ENCODE measurements at regions not wholly inside any gene's neighbourhood (a gene's known extent, or its start where the extent isn't known, plus 50 kb on each side); places are given as distances from the start of the nearest gene placed in this dataset.

DNA sequence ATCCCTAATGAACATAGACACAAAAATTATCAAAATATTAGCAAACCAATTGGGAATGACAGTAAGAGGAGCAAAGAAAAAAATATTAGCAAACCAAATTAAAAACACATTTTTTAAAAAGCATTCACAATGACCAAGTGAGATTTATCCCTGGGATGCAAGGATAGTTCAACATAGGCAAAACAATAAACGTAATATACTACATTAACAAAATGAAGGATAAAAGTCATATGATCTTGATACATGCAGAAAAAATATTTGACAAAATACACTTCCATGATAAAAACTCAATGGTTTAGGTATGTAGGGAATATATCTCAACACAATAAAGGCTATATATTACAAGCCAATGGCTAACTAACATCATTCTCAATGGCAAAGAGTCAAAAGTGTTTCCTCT, 83.3 kb downstream of the CRPPA start:
- WGBS: 100% methylated on average over 1 of the region's 1 CpG
- H3K36me3 ChIP-seq: no peaks in the 10 kb centered on the region

DNA sequence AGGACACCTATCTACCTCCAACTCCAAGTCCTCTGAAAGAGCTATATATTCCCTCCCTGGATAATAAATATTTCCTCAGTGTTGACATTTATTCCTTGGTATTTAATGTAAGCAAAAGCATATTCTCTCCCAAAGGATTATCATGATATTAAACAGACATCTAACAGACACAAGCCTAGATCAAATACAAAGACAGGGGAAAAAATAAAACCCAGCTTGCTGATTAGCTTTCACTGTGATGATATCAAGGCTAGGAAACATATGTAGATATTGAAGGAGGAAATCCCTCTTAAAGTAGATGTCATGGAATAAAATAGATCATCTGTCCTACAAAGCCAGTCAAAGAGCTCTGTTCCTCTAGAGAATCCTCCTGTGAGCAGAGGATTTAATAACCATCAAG, 95.2 kb downstream of the CRPPA start:
- H3K27ac ChIP-seq: no peak overlapping the region
- DNase-seq (ENCODE audit: low spot score): no peak
- no peak overlapping the region for H3K4me3 ChIP-seq
- H3K27me3 ChIP-seq (replicated peaks; ENCODE audit: insufficient read depth): no peaks in the 10 kb centered on the region
- intact Hi-C loops (cut with DNase I): no loop called here
- TF ChIP-seq, protein P1, sequence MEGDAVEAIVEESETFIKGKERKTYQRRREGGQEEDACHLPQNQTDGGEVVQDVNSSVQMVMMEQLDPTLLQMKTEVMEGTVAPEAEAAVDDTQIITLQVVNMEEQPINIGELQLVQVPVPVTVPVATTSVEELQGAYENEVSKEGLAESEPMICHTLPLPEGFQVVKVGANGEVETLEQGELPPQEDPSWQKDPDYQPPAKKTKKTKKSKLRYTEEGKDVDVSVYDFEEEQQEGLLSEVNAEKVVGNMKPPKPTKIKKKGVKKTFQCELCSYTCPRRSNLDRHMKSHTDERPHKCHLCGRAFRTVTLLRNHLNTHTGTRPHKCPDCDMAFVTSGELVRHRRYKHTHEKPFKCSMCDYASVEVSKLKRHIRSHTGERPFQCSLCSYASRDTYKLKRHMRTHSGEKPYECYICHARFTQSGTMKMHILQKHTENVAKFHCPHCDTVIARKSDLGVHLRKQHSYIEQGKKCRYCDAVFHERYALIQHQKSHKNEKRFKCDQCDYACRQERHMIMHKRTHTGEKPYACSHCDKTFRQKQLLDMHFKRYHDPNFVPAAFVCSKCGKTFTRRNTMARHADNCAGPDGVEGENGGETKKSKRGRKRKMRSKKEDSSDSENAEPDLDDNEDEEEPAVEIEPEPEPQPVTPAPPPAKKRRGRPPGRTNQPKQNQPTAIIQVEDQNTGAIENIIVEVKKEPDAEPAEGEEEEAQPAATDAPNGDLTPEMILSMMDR (IDR thresholded peaks at IDR 0.05): no peak
- no peak for TF ChIP-seq POLR2A (IDR thresholded peaks at IDR 0.05)
- no peak for TF ChIP-seq POLR2AphosphoS5 (IDR thresholded peaks at IDR 0.05)
- H3K9me3 ChIP-seq: no peaks in the 10 kb centered on the region
- H3K4me1 ChIP-seq (replicated peaks): no peaks in the 10 kb centered on the region
- no peaks in the 10 kb centered on the region for H3K36me3 ChIP-seq

More for the DNA sequence above, 83.3 kb downstream of the CRPPA start:
- Histone ChIP-seq H3K4me3 (no peak overlapping the region), H3K27ac (no peak overlapping the region), H3K27me3 (replicated peaks; ENCODE audit: insufficient read depth) (no peaks in the 10 kb centered on the region), H3K4me1 (replicated peaks) (no peaks in the 10 kb centered on the region), H3K9me3 (no peaks in the 10 kb centered on the region)
- DNase-seq (ENCODE audit: low spot score): no peak
- TF ChIP-seq POLR2AphosphoS5 (IDR thresholded peaks at IDR 0.05) (no peak), POLR2A (IDR thresholded peaks at IDR 0.05) (no peak)
- TF ChIP-seq, protein P1 (IDR thresholded peaks at IDR 0.05): no peak
- intact Hi-C loops (cut with DNase I): no loop called here

DNA sequence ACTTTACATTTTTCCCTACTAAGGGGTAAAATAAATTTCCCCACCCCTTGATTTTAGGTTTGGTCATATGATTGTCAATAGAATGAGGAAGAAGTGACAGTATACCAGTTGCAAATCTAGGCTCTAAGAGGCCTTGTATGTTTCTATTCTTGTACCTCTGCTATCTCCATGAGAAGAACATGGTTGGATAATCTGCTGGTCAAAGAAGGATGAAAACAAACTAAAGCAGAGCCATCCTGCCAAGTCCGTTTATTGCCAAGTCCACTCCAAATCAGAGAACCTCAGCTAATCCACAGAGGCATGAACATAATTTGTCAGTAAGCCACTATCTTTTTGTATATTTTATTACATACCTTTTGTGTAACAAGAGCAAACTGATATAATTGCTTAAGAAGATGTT, 98.0 kb downstream of the CRPPA start:
- H3K4me1 ChIP-seq (replicated peaks): no peaks in the 10 kb centered on the region
- no peak overlapping the region for H3K27ac ChIP-seq
- H3K4me3 ChIP-seq: no peak overlapping the region
- intact Hi-C loops (cut with DNase I): no loop called here
- TF ChIP-seq POLR2AphosphoS5 (IDR thresholded peaks at IDR 0.05) (no peak), POLR2A (IDR thresholded peaks at IDR 0.05) (no peak)
- TF ChIP-seq, protein P1 (IDR thresholded peaks at IDR 0.05): no peak
- no peaks in the 10 kb centered on the region for H3K27me3 ChIP-seq (replicated peaks; ENCODE audit: insufficient read depth)
- no peak for DNase-seq (ENCODE audit: low spot score)
- 79% methylated on average over 1 of the region's 1 CpG for WGBS
- H3K9me3 ChIP-seq: no peaks in the 10 kb centered on the region
- H3K36me3 ChIP-seq: no peaks in the 10 kb centered on the region

DNA sequence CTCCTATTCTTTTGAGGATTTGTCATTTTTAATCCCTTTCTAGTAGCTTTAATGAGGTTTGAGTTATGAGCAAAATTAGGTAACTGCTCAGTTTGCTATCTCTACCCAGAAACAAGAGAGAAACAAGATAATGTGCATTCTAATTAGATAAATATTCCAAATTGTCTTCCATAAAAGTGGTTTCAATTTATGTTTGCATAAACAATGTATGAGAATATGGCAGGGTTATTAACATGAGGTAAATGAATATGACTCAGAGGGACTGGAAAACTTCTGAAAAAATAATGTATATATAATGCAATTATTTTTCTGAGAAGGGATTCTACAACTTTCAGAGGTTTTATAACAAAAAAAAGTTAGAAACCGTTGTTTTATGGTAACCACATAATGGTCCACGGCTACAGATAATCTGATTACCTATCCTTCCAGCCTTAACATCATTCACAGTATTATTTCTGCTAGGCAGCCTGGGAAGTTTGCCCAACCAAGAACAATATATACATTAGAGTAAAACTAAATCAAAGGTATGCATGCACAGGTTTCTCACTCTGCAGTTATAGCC, 101.2 kb downstream of the CRPPA start:
- Histone ChIP-seq H3K27me3 (replicated peaks; ENCODE audit: insufficient read depth) (no peaks in the 10 kb centered on the region), H3K4me3 (no peak overlapping the region), H3K27ac (no peak overlapping the region), H3K9me3 (no peaks in the 10 kb centered on the region), H3K36me3 (no peaks in the 10 kb centered on the region), H3K4me1 (replicated peaks) (no peaks in the 10 kb centered on the region)
- intact Hi-C loops (cut with DNase I): no loop called here
- TF ChIP-seq POLR2AphosphoS5 (IDR thresholded peaks at IDR 0.05): no peak
- no peak for TF ChIP-seq POLR2A (IDR thresholded peaks at IDR 0.05)
- TF ChIP-seq, protein P1 (IDR thresholded peaks at IDR 0.05): no peak
- DNase-seq (ENCODE audit: low spot score): no peak
- WGBS: 53% methylated on average over 2 of the region's 2 CpGs

Data from prostate gland (tissue), 2 donors.